Fibroblast of mammary gland (primary cell): ENCODE measurements at regions not wholly inside any gene's neighbourhood (a gene's known extent, or its start where the extent isn't known, plus 50 kb on each side); places are given as distances from the start of the nearest gene placed in this dataset.

Experiments
- DNase-seq: peaks from one replicate; pipeline ENCODE4 v3.0.0-alpha.2; 2010; ENCODE audit warnings: low read depth
- H3K4me3 ChIP-seq: 2 replicates; pipeline ENCODE4 v1.5.1; 2011; ENCODE audit warnings: low read depth, mild to moderate bottlenecking, low read length, moderate library complexity; ENCODE audit not compliant: control insufficient read depth
- CTCF ChIP-seq: conservative IDR thresholded peaks from 2 replicates; pipeline ENCODE4 v1.5.1; 2011; ENCODE audit warnings: low read depth, low read length, inconsistent platforms; ENCODE audit not compliant: control insufficient read depth, insufficient read depth

GRCh38 chr12:30138483-30138882 lies 354.7 kb upstream of the TMTC1 start:
- no peak overlapping the region for H3K4me3 ChIP-seq
- no peak for DNase-seq
- no peak for TF ChIP-seq CTCF

- TF ChIP-seq CTCF: no peak
- no peak for DNase-seq
- H3K4me3 ChIP-seq: no peak overlapping the region
Measured at GRCh38 chr12:30136696-30137095, 353.0 kb upstream of the TMTC1 start.

- no peak for TF ChIP-seq CTCF
- H3K4me3 ChIP-seq: no peak overlapping the region
- no peak for DNase-seq
Measured at GRCh38 chr12:30135776-30136175, 352.0 kb upstream of the TMTC1 start.

- no peak overlapping the region for H3K4me3 ChIP-seq
- no peak for TF ChIP-seq CTCF
- DNase-seq: no peak
Measured at GRCh38 chr12:30134229-30134628, 350.5 kb upstream of the TMTC1 start.

GRCh38 chr12:30126944-30127343 lies 343.2 kb upstream of the TMTC1 start:
- no peak for DNase-seq
- H3K4me3 ChIP-seq: no peak overlapping the region
- no peak for TF ChIP-seq CTCF

- DNase-seq: no peak
- no peak overlapping the region for H3K4me3 ChIP-seq
- no peak for TF ChIP-seq CTCF
Measured at GRCh38 chr12:30120522-30120921, 336.8 kb upstream of the TMTC1 start.

- H3K4me3 ChIP-seq: no peak overlapping the region
- DNase-seq: no peak
- TF ChIP-seq CTCF: no peak
Measured at GRCh38 chr12:30117483-30117882, 333.7 kb upstream of the TMTC1 start.
